GM12874 (cell line): ENCODE measurements at regions not wholly inside any gene's neighbourhood (a gene's known extent, or its start where the extent isn't known, plus 50 kb on each side); places are given as distances from the start of the nearest gene placed in this dataset.

Experiments
- CTCF ChIP-seq: IDR thresholded peaks from 2 replicates; pipeline ENCODE4 v1.5.1; 2011; ENCODE audit warnings: low read depth, mild to moderate bottlenecking, control low read depth, low read length, moderate library complexity; ENCODE audit not compliant: insufficient read depth

GRCh38 chr18:37641573-37641972 is 76.0 kb upstream of the CELF4 start:
- TF ChIP-seq CTCF: no peak

DNA sequence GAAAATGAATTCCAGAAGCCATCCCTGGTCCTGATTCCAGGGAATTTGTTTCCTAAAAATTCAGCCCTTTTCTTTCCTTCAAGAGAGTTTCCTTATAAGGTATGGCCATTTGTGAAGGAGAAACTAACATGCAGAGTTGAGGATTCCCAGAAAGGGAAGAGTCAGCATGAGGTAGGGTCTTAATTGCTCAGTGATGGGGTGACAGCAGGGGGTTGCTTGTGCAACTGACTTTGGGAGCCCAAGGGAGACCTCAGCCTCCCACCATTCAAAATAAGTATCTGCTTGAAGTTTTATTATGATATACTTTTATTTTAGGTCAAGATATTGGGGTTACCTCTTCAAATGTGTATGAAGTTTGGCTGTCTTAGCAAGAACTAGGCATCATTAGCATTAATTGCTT is 74.9 kb upstream of the CELF4 start:
- TF ChIP-seq CTCF: no peak

DNA sequence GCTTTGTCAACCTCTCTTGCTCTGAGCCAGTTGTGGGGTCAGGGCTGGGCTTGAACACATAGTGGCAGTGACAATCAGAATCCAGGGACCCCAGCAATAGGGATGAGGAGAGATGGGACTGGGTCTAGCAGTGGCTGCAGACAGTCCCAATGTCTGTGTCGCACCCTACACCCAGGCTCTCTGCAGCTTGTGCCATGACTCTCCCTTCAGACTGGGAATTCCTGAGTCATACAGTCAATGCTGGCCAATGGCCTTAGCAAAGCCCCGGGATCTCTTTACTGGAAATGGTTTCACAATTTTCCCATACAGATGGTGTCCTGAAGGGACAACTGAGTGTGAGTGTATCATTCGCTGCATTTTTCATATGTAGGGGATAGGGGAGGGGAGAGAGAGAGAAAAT is 74.2 kb upstream of the CELF4 start:
- TF ChIP-seq CTCF: no peak

DNA sequence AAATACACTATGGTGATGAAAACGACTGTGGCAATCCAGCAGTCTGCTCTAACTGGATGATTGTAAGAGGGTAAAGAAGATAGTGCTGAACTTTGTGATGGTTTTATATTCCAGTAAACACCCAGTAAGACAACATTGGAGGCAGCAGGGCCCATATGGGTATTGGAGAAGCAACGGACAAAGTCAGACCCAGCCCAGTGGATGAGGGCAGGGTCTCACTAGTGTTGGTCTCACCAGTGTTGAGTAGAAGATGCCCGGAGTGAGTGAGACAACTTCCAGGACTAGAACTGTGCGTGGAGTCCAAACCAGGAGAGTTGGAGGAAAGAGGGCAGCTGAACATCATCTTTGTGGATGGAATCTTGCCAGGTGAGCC is 71.9 kb upstream of the CELF4 start:
- TF ChIP-seq CTCF: no peak

DNA sequence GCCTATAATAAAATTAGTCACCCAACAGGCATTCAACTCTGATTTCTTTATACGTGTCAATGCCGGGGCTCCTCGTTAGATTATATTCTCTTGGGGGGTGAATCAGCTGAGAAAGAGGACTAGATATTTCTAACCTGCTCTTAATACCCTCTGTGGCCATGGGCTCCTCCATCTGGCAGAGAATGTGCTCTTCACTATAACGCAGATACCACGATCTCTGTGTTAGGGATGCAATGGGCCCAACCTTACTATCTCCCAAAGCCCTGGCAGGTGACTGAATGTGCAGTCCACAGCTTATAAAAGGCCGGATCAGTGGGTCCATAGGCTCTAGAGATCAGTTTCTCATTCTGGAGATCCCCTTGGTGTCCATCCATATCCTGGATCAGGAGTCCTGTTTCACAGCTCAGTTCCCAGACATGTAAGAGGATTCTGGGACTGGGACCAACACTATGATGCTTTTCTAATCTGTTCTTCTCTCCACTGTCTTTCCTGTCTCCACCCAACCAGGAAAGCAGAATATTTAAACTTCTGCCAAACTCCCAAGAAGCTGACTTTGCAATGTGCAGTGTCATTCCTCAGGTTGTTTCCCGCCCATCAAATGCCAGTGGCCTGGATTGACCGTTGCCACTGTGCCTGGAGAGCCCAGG is 71.4 kb upstream of the CELF4 start:
- no peak for TF ChIP-seq CTCF

DNA sequence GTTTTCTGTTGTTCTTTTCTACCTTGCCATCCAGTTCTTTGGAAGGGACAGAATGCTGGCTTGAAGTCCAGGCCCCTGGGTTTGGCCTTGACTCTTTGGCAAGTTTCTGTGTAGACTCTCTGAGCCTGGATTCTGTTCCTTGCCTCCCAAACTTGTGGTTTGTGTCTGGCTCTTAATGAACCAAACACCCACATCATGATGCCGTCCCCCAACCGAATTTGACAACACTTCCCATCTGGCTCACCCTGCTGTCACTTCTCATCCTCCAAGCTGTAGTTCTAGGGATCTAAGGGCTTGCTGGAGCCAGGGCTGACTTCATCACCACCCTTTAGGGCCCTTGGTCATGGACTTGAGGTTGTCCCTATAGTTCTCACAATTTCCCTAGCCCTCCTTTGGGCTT is 68.9 kb upstream of the CELF4 start:
- TF ChIP-seq CTCF: no peak

- no peak for TF ChIP-seq CTCF
Measured at GRCh38 chr18:37631422-37631821, 65.8 kb upstream of the CELF4 start.
